GM13977 (cell line): ENCODE measurements at regions not wholly inside any gene's neighbourhood (a gene's known extent, or its start where the extent isn't known, plus 50 kb on each side); places are given as distances from the start of the nearest gene placed in this dataset.

Source experiments
- DNase-seq: peaks from one replicate; pipeline ENCODE4 v3.0.0; 2012; ENCODE audit warnings: low spot score
- in situ Hi-C: fragments of 300-500 bp; cut with MboI; formaldehyde crosslinking; loops from one replicate; pipeline ENCODE4 v1.12.0; 2022; ENCODE audit warnings: low sequenced_read_pairs, low pct_unique_long_range_greater_than_20kb, mixed read lengths, inconsistent platforms; ENCODE audit not compliant: unreplicated experiment
- TF ChIP-seq, protein P1 (sequence below): IDR thresholded peaks from 2 replicates; pipeline ENCODE4 v1.5.1; 2012; ENCODE audit warnings: mild to moderate bottlenecking, control low read depth; ENCODE audit not compliant: insufficient read depth; ENCODE audit errors: extremely low read depth, missing control alignments

DNA sequence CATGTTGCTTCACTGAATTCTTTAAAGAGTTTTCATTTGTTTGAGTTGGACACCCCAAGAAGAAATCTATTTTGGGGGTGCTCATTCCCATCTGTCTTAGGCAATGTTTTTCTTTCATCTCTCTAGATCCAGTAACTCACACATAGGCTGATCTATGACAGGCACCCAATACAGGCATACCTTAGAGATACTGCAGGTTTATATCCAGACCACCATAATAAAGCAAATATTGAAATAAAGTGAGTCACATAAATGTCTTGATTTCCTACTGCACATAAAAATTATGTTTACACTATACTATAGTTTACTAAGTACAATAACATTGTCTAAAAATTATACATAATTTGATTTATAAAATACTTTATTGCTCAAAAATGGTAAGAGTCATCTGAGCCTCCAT, 364.5 kb downstream of the MTRR start:
- no peak for DNase-seq
- TF ChIP-seq, protein P1, sequence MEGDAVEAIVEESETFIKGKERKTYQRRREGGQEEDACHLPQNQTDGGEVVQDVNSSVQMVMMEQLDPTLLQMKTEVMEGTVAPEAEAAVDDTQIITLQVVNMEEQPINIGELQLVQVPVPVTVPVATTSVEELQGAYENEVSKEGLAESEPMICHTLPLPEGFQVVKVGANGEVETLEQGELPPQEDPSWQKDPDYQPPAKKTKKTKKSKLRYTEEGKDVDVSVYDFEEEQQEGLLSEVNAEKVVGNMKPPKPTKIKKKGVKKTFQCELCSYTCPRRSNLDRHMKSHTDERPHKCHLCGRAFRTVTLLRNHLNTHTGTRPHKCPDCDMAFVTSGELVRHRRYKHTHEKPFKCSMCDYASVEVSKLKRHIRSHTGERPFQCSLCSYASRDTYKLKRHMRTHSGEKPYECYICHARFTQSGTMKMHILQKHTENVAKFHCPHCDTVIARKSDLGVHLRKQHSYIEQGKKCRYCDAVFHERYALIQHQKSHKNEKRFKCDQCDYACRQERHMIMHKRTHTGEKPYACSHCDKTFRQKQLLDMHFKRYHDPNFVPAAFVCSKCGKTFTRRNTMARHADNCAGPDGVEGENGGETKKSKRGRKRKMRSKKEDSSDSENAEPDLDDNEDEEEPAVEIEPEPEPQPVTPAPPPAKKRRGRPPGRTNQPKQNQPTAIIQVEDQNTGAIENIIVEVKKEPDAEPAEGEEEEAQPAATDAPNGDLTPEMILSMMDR, result no peak
- in situ Hi-C loops, result no loop called here

DNA sequence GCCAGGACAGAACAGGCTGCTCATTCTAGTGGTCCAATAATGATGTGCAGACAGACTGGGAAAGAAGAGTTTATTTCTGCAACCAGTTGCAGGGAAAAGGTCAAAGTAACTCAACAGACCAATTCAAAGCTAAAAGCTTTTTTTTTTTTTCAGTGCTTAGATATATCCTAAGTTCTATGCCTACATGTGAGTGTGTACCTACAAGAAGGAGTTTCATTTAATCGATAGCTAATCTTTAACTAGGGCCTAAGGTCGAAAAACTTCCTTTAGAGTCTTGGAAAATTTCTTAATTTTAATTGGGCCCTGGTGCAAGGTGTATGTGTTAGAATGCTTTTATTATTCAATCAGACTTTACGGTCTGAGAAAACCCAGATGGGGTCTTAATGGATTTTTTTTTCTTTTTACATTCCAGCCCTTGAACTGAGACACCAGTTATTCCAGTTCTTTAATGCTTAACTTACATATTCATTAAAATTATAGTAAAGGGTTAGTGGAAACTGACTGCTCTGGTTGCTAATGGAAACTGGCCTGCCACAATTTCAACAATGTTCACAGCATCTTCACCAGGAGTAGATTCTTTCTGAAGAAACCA, 365.3 kb downstream of the MTRR start:
- in situ Hi-C loops, result no loop called here
- TF ChIP-seq, protein P1, result no peak

DNA sequence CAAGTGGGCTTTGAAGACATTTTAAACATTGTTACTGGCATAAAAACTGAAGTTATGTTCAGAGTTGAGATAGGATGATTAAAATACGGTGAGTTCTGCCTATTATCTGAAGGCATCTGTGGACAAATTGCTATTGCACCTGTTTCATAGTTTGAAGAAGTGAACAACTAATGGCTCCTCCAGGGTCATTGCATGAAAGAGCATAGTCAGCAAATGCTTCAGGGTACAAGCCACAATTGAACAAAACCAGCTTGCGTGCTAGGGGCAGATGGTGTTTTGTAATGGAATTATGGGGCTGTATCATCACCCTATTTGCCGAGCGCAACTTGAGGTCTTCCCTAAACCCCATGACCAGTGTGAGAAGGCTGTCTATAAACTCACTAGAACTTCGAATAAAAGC, 369.1 kb downstream of the MTRR start:
- in situ Hi-C loops, result no loop called here
- TF ChIP-seq, protein P1, result no peak
- DNase-seq, result no peak

More for the DNA sequence above, 365.3 kb downstream of the MTRR start:
- DNase-seq, result no peak

DNA sequence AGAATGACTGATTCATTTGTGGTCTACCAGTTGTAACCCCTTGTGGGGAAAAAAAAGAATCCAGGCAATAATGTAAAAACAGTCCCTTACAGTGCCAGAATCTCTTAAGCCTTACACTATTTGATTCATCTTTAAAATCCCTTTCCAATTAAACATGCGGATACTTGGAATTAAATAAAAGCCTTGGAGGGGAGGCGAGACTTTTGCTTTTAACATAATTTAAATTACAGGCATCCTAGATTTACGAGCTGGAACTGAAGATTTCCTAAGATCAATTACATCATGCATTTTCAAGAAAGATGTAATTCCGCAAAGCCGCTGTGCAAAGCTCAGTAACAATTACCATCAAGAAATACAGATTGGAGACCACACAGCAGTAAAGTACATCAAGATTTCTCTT, 370.2 kb downstream of the MTRR start:
- DNase-seq, result no peak
- in situ Hi-C loops, result no loop called here
- TF ChIP-seq, protein P1, result no peak

DNA sequence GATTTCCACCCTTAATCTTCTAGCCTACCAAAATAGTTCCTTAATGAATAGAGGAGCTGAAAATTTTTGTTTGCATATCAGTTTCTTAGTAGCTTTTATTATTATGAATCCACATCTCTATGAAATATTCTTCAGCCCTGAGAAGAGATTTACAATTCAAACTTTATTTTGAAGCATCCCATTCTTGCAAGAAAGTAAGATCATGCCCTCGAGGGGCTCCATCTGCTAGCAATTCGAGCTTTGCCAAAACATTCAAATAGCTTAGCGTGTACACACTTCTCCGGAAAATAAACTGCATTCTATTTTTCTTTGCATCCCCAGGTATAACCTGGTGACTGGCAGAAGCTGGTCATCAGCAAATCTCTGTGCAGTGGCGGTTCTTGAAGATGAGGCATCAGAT, 370.7 kb downstream of the MTRR start:
- no peak for DNase-seq
- in situ Hi-C loops, result no loop called here
- TF ChIP-seq, protein P1, result no peak

DNA sequence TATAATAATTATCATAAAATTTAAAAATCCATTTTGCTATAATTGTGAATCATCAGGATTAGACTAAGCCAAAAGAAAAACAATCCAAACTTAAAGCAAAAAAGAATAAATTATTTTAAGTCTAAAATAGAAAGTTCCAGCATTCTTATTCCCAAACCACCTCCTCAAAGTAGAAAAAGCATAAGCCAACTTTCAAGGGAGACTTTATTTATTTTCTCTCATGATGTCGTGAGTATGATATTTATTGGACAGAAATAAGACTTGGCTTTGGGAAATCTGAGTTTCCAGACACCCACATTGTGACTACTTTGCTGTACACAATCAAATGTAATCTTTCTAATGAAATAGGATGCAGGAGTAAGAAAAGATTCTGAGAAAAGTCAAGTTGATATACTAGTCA, 372.1 kb downstream of the MTRR start:
- DNase-seq, result no peak
- in situ Hi-C loops, result no loop called here
- TF ChIP-seq, protein P1, result no peak

DNA sequence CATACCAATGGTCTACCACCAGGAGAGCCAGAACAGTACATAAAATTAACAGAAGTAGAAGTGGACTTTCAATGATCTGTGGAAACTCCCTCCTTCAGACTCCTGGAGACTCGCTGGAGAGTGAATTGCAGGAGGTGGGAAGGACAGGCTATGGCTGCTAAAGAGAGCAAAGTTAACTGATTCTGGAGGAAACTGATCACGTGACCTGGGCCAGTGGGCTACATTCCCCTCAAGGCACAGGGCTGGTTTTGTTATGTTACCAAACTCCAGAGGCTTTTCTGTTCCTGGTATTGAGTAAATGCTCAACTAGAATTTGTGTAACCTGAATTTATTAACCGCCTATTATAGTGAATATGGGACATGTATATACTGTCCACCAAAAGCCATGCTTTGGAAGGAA, 372.6 kb downstream of the MTRR start:
- no peak for DNase-seq
- TF ChIP-seq, protein P1, result no peak
- in situ Hi-C loops, result no loop called here
